Adrenal gland (tissue), 9 donors: ENCODE measurements at regions not wholly inside any gene's neighbourhood (a gene's known extent, or its start where the extent isn't known, plus 50 kb on each side); places are given as distances from the start of the nearest gene placed in this dataset.

Source experiments
- DNase-seq, 7 donors: peaks; one replicate each; pipeline ENCODE4 v3.0.0-alpha.2; 2019 to 2020
- H3K27ac ChIP-seq, 5 donors: fragments of 200-600 bp; sonication (generic) in 4 of 5; 1 replicate in 3 of 5; 2 replicates in 2 of 5; pipeline versions ENCODE4 v1.5.1 to v1.8.0; 2016 to 2020; ENCODE audit warnings: mild to moderate bottlenecking in 1 of 5
- H3K27me3 ChIP-seq: fragments of 200-600 bp; 2 replicates; pipeline ENCODE4 v1.8.0; 2021
- H3K36me3 ChIP-seq, 2 donors: fragments of 200-600 bp; replicated peaks in 1 of 2; 1 replicate in 1 of 2; 2 replicates in 1 of 2; pipeline versions ENCODE4 v1.5.1 to v1.8.0; 2018 to 2022
- H3K4me1 ChIP-seq, 2 donors: fragments of 200-600 bp; replicated peaks in 1 of 2; 1 replicate in 1 of 2; 2 replicates in 1 of 2; pipeline versions ENCODE4 v1.5.1 to v1.8.0; 2018 to 2021
- H3K4me3 ChIP-seq, 4 donors: fragments of 200-600 bp; sonication (generic) in 3 of 4; one replicate each; pipeline ENCODE4 v1.5.1; 2016 to 2018
- H3K9me3 ChIP-seq, 3 donors: fragments of 200-600 bp; sonication (generic) in 1 of 3; replicated peaks in 1 of 3; 1 replicate in 2 of 3; 2 replicates in 1 of 3; pipeline versions ENCODE4 v1.5.1 to v1.8.0; 2016 to 2021
- POLR2A ChIP-seq, 2 donors: fragments of 450-650 bp; IDR thresholded peaks; one replicate each; pipeline ENCODE4 v1.6.1; 2017; ENCODE audit warnings: antibody characterized with exemption in 2 of 2, mild to moderate bottlenecking in 2 of 2, moderate library complexity in 1 of 2
- WGBS, 4 donors: extraction: QIAGEN DNeasy Blood & Tissue Kit in 2 of 4; methylation state at CpG; one replicate each; pipeline versions ENCODE4 v1.1.5 to v1.1.7; 2013 to 2017; 5-methylcytosine and 5-hydroxymethylcytosine counted together
- intact Hi-C, 2 donors: fragments of 100-400 bp; cut with DNase I; formaldehyde crosslinking; loops; one replicate each; pipeline versions ENCODE4 v1.14.1 to v1.15.0; 2022 to 2023
- TF ChIP-seq, protein P1 (sequence below), 6 experiments: fragments of 450-650 bp in 4 of 6; fragments of 200-600 bp in 2 of 6; sonication (generic) in 1 of 6; IDR thresholded peaks; 1 replicate in 5 of 6; 2 replicates in 1 of 6; pipeline versions ENCODE4 v1.5.1 to v1.8.0; 2016 to 2021; ENCODE audit warnings: antibody characterized with exemption in 6 of 6, mild to moderate bottlenecking in 2 of 6, moderate library complexity in 1 of 6
- donor health status: healthy with polysubstance abuse.
- donor health status: Bipolar disorder and iron deficiency.
- donor health status: DM: yes; HTN: yes; CAD: no.
- donor health status: DM: no; HTN: no; CAD: no.
- donor health status: DM: no; HTN: no; CAD: no.

- Histone ChIP-seq H3K9me3 (no peaks in the 10 kb centered on the region), H3K4me3 (no peak overlapping the region), H3K4me1 (no peaks in the 10 kb centered on the region), H3K27ac (no peak overlapping the region), H3K36me3 (no peaks in the 10 kb centered on the region), H3K27me3 (no peaks in the 10 kb centered on the region)
- TF ChIP-seq, protein P1, sequence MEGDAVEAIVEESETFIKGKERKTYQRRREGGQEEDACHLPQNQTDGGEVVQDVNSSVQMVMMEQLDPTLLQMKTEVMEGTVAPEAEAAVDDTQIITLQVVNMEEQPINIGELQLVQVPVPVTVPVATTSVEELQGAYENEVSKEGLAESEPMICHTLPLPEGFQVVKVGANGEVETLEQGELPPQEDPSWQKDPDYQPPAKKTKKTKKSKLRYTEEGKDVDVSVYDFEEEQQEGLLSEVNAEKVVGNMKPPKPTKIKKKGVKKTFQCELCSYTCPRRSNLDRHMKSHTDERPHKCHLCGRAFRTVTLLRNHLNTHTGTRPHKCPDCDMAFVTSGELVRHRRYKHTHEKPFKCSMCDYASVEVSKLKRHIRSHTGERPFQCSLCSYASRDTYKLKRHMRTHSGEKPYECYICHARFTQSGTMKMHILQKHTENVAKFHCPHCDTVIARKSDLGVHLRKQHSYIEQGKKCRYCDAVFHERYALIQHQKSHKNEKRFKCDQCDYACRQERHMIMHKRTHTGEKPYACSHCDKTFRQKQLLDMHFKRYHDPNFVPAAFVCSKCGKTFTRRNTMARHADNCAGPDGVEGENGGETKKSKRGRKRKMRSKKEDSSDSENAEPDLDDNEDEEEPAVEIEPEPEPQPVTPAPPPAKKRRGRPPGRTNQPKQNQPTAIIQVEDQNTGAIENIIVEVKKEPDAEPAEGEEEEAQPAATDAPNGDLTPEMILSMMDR (IDR thresholded peaks at IDR 0.05), result no peak
- TF ChIP-seq POLR2A (IDR thresholded peaks at IDR 0.05), result no peak
- intact Hi-C loops, result no loop called here
- no peak for DNase-seq
Measured at GRCh38 chr16:50428742-50429141, 60.0 kb upstream of the BRD7 start.

DNA sequence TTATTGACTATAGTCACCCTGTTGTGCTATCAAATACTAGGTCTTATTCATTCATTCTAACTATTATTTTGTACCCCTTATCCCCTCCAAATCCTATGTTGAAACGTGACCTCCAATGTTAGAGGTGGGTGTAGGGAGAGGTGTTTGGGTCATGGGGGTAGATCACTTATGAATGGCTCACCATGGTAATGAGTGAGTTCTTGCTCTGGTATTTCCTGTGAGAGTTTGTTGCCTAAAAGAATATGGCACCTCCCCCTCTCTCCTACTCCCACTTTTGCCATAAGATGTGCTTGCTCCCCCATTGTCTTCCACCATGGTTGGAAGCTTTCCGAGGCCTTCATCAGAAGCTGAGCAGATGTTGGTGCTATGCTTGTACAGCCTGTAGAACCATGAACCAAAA, 59.3 kb upstream of the BRD7 start:
- H3K27ac ChIP-seq, result no peak overlapping the region
- no peak for DNase-seq
- H3K9me3 ChIP-seq, result no peaks in the 10 kb centered on the region
- TF ChIP-seq, protein P1 (IDR thresholded peaks at IDR 0.05), result no peak
- no peak for TF ChIP-seq POLR2A (IDR thresholded peaks at IDR 0.05)
- H3K27me3 ChIP-seq, result no peaks in the 10 kb centered on the region
- H3K36me3 ChIP-seq, result no peaks in the 10 kb centered on the region
- WGBS, 4 donors, result 87 to 96% (median 89%) methylated on average over 2 of the region's 2 CpGs
- H3K4me3 ChIP-seq, result no peak overlapping the region
- no peaks in the 10 kb centered on the region for H3K4me1 ChIP-seq
- intact Hi-C loops, result no loop called here

DNA sequence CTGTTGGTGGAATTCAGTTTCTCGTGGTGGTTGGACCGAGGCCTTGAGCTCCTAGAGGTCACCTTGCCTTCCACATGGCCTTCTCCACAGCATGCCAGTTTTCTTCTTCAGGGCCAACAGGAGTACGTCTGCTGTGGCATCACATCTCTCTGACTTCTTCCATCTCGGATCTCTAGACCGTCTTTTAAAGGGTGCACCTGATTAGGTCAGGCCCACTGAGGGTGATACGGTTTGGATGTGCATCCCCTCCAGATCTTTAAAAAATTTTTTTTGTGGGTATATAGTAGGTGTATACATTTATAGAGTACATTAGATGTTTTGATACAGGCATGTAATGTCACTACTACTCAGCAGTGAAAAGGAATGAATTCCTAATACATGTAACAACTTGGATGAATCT, 58.3 kb upstream of the BRD7 start:
- no peak for TF ChIP-seq POLR2A (IDR thresholded peaks at IDR 0.05)
- TF ChIP-seq, protein P1 (IDR thresholded peaks at IDR 0.05), result no peak
- WGBS, 4 donors, result 81 to 90% (median 86%) methylated on average over 6 of the region's 6 CpGs
- Histone ChIP-seq H3K27ac (no peak overlapping the region), H3K9me3 (no peaks in the 10 kb centered on the region), H3K4me3 (no peak overlapping the region), H3K27me3 (no peaks in the 10 kb centered on the region), H3K36me3 (no peaks in the 10 kb centered on the region), H3K4me1 (no peaks in the 10 kb centered on the region)
- intact Hi-C loops, result no loop called here
- no peak for DNase-seq

GRCh38 chr16:50425648-50426047, 56.9 kb upstream of the BRD7 start:
- intact Hi-C loops, result no loop called here

More at GRCh38 chr16:50425648-50426047, 56.9 kb upstream of the BRD7 start:
- 51 to 61% (median 55%) methylated on average over 8 of the region's 8 CpGs for WGBS, 4 donors
- H3K9me3 ChIP-seq, result no peaks in the 10 kb centered on the region
- TF ChIP-seq POLR2A (IDR thresholded peaks at IDR 0.05), result no peak
- TF ChIP-seq, protein P1 (IDR thresholded peaks at IDR 0.05), result no peak
- H3K4me1 ChIP-seq, result no peaks in the 10 kb centered on the region
- H3K36me3 ChIP-seq, result no peaks in the 10 kb centered on the region
- no peak for DNase-seq
- no peaks in the 10 kb centered on the region for H3K27me3 ChIP-seq
- no peak overlapping the region for H3K27ac ChIP-seq
- H3K4me3 ChIP-seq, result no peak overlapping the region
